C4-2B (cell line): ENCODE measurements at regions not wholly inside any gene's neighbourhood (a gene's known extent, or its start where the extent isn't known, plus 50 kb on each side); places are given as distances from the start of the nearest gene placed in this dataset.

Source experiments
- H3K27ac ChIP-seq: fragments of 450-650 bp; 2 replicates; pipeline ENCODE4 v1.5.1; 2017
- CTCF ChIP-seq: fragments of 450-650 bp; conservative IDR thresholded peaks from 2 replicates; pipeline ENCODE4 v1.5.1; 2017; ENCODE audit warnings: mild to moderate bottlenecking
- ZFX ChIP-seq: fragments of 450-650 bp; IDR thresholded peaks from 2 replicates; pipeline ENCODE4 v1.6.1; 2017

GRCh38 chr15:72966641-72967040 is 85.6 kb upstream of the NEO1 start:
- TF ChIP-seq CTCF (no peak), ZFX (no peak)
- H3K27ac ChIP-seq, result no peak overlapping the region

- H3K27ac ChIP-seq, result no peak overlapping the region
- TF ChIP-seq CTCF (no peak), ZFX (no peak)
Observed at GRCh38 chr15:72965671-72966070, 86.6 kb upstream of the NEO1 start.

GRCh38 chr15:72964542-72964941 is 87.7 kb upstream of the NEO1 start:
- no peak for TF ChIP-seq ZFX
- no peak for TF ChIP-seq CTCF
- H3K27ac ChIP-seq, result no peak overlapping the region

- no peak for TF ChIP-seq ZFX
- TF ChIP-seq CTCF, result no peak
- no peak overlapping the region for H3K27ac ChIP-seq
Observed at GRCh38 chr15:72964135-72964534, 88.1 kb upstream of the NEO1 start.

- no peak for TF ChIP-seq ZFX
- no peak for TF ChIP-seq CTCF
- no peak overlapping the region for H3K27ac ChIP-seq
Observed at GRCh38 chr15:72962054-72962702, 90.1 kb upstream of the NEO1 start.

- no peak for TF ChIP-seq ZFX
- TF ChIP-seq CTCF, result no peak
- no peak overlapping the region for H3K27ac ChIP-seq
Observed at GRCh38 chr15:72961346-72961745, 90.9 kb upstream of the NEO1 start.

- TF ChIP-seq CTCF, result no peak
- no peak for TF ChIP-seq ZFX
- H3K27ac ChIP-seq, result no peak overlapping the region
Observed at GRCh38 chr15:72958634-72959033, 93.6 kb upstream of the NEO1 start.
